Nephron (organoid): ENCODE measurements at regions not wholly inside any gene's neighbourhood (a gene's known extent, or its start where the extent isn't known, plus 50 kb on each side); places are given as distances from the start of the nearest gene placed in this dataset.
"Not testable (repeated sequence)": the region's sequence is repeated elsewhere in the genome, so short reads cannot be mapped to it uniquely, and the experiment has no call there.

ENCODE experiments used
- H3K27ac Mint-ChIP-seq, 3 experiments: 2 replicates each; pipeline ENCODE4 v1.8.0; 2020; ENCODE audit warnings: mixed read lengths in 3 of 3, mild to moderate bottlenecking in 2 of 3, moderate library complexity in 1 of 3
- H3K27me3 Mint-ChIP-seq: 2 replicates; pipeline ENCODE4 v1.8.0; 2021; ENCODE audit warnings: low read depth, mild to moderate bottlenecking, moderate library complexity, mixed read lengths
- H3K36me3 Mint-ChIP-seq: 2 replicates; pipeline ENCODE4 v1.8.0; 2020; ENCODE audit warnings: low read depth, mixed read lengths
- H3K4me1 Mint-ChIP-seq: 2 replicates; pipeline ENCODE4 v1.8.0; 2020; ENCODE audit warnings: mixed read lengths
- H3K4me3 Mint-ChIP-seq, 3 experiments: 2 replicates each; pipeline ENCODE4 v1.8.0; 2020; ENCODE audit warnings: mild to moderate bottlenecking in 3 of 3, mixed read lengths in 3 of 3, moderate library complexity in 2 of 3
- H3K9me3 Mint-ChIP-seq: 2 replicates; pipeline ENCODE4 v1.8.0; 2020; ENCODE audit warnings: mixed read lengths
- CTCF ChIP-seq, 3 experiments: fragments of 200-600 bp; sonication (generic); IDR thresholded peaks; one replicate each; pipeline ENCODE4 v1.5.0; 2021; ENCODE audit warnings: antibody characterized with exemption in 3 of 3; ENCODE audit not compliant: unreplicated experiment in 3 of 3

GRCh38 chr13:87166348-87166747, 504.8 kb upstream of the SLITRK5 start:
- H3K4me3 Mint-ChIP-seq, result no peak overlapping the region
- peaks cover 6% of the 10 kb centered on the region for H3K9me3 Mint-ChIP-seq
- H3K27me3 Mint-ChIP-seq, result no peaks in the 10 kb centered on the region
- no peak for TF ChIP-seq CTCF (IDR thresholded peaks at IDR 0.05; ENCODE audit: unreplicated experiment in 3 of 3)
- no peaks in the 10 kb centered on the region for H3K4me1 Mint-ChIP-seq
- H3K27ac Mint-ChIP-seq, result no peak overlapping the region
- H3K36me3 Mint-ChIP-seq, result no peaks in the 10 kb centered on the region

GRCh38 chr13:87168390-87168789, 502.8 kb upstream of the SLITRK5 start:
- Mint-ChIP-seq H3K4me1 (no peaks in the 10 kb centered on the region), H3K27ac (no peak overlapping the region), H3K4me3 (no peak overlapping the region), H3K27me3 (no peaks in the 10 kb centered on the region), H3K9me3 (no peaks in the 10 kb centered on the region), H3K36me3 (no peaks in the 10 kb centered on the region)
- TF ChIP-seq CTCF (IDR thresholded peaks at IDR 0.05; ENCODE audit: unreplicated experiment in 3 of 3), result no peak

GRCh38 chr13:87169337-87169736, 501.8 kb upstream of the SLITRK5 start:
- Mint-ChIP-seq H3K9me3 (no peaks in the 10 kb centered on the region), H3K36me3 (no peaks in the 10 kb centered on the region), H3K27me3 (no peaks in the 10 kb centered on the region), H3K27ac (no peak overlapping the region), H3K4me3 (no peak overlapping the region), H3K4me1 (no peaks in the 10 kb centered on the region)
- TF ChIP-seq CTCF (IDR thresholded peaks at IDR 0.05; ENCODE audit: unreplicated experiment in 3 of 3), result no peak

GRCh38 chr13:87172166-87172835, 498.9 kb upstream of the SLITRK5 start:
- Mint-ChIP-seq H3K9me3 (no peaks in the 10 kb centered on the region), H3K27ac (no peak overlapping the region), H3K4me1 (no peaks in the 10 kb centered on the region), H3K36me3 (no peaks in the 10 kb centered on the region), H3K27me3 (no peaks in the 10 kb centered on the region), H3K4me3 (no peak overlapping the region)
- no peak for TF ChIP-seq CTCF (IDR thresholded peaks at IDR 0.05; ENCODE audit: unreplicated experiment in 3 of 3)

GRCh38 chr13:87185138-87185537, 486.0 kb upstream of the SLITRK5 start:
- not testable (repeated sequence) for H3K27me3 Mint-ChIP-seq, H3K4me1 Mint-ChIP-seq, H3K27ac Mint-ChIP-seq, H3K36me3 Mint-ChIP-seq, H3K4me3 Mint-ChIP-seq, H3K9me3 Mint-ChIP-seq

GRCh38 chr13:87186647-87187046, 484.5 kb upstream of the SLITRK5 start:
- H3K27me3 Mint-ChIP-seq, H3K9me3 Mint-ChIP-seq, H3K27ac Mint-ChIP-seq: not testable (repeated sequence)

GRCh38 chr13:87191485-87191884, 479.7 kb upstream of the SLITRK5 start:
- not testable (repeated sequence) for H3K9me3 Mint-ChIP-seq, H3K27me3 Mint-ChIP-seq, H3K36me3 Mint-ChIP-seq, H3K27ac Mint-ChIP-seq, H3K4me1 Mint-ChIP-seq, H3K4me3 Mint-ChIP-seq

More at GRCh38 chr13:87186647-87187046, 484.5 kb upstream of the SLITRK5 start:
- H3K4me1 Mint-ChIP-seq, H3K36me3 Mint-ChIP-seq, H3K4me3 Mint-ChIP-seq: not testable (repeated sequence)
